Erythroblast (primary cell): ENCODE measurements at regions not wholly inside any gene's neighbourhood (a gene's known extent, or its start where the extent isn't known, plus 50 kb on each side); places are given as distances from the start of the nearest gene placed in this dataset.

Experiments used
- GATA1 ChIP-seq: IDR thresholded peaks from 2 replicates; pipeline ENCODE4 v1.6.1; 2011; ENCODE audit warnings: low read depth, mild to moderate bottlenecking, control low read depth, low read length, moderate library complexity
- POLR2A ChIP-seq: IDR thresholded peaks from 2 replicates; pipeline ENCODE4 v1.6.1; 2011; ENCODE audit warnings: mild to moderate bottlenecking, low read length

DNA sequence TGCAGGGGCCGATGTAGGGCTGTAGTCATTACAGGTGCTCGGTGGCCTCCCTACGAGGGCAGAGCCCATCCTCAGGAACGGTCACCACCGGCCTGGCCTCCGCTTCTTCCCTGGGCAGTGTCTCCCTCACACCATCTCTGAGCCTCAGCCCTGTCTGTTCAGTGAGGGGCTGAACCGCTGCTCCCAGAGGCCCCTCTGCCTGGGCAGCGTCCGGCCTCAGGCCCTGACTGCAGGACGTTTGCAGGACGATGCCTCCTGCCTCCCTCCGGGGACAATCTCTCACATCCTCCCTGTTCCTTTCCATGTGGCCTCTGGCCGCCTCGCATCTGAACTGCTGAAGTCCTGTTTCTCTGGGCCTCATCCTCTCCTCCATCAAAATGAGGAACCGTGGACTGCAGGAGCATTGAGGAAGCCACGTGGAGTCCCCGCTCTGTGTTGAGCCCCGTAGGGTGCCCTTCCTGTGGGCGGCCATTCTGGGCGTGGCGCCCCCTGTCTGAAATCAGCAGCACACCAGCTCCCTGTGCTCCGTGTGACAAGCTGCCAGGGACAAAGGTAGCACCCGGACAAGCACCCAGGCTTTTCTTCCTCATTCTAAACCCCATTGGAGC is 933.5 kb downstream of the BRD1 start:
- no peak for TF ChIP-seq POLR2A
- TF ChIP-seq GATA1 = no peak
